ENCODE measurements at regions not wholly inside any gene's neighbourhood (a gene's known extent, or its start where the extent isn't known, plus 50 kb on each side); places are given as distances from the start of the nearest gene placed in this dataset.

DNA sequence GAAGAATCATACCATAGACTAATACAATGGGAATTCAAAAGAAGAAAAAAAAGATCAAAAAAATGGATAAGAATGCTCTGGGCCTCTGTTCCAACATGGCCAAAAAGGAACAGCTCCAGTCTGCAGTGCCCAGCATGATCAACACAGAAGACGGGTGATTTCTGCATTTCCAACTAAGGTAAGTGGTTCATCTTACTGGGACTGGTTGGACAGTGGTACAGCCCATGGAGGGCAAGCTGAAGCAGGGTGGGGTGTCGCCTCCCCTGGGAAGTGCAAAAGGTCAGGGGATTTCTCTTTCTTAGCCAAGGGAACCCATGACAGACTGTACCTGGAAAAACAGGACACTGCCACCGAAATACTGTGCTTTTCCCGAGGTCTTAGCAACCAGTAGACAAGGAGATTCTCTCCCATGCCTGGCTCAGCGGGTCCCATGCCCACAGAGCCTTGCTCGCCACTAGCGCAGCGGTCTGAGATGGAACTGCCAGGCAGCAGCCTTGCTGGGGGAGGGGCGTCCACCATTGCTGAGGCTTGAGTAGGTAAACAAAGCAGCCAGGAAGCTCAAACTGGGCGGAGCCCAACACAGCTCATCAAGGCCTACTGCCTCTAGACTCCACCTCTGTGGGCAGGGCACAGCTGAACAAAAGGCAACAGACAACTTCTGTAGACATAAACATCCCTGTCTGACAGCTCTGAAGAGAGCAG lies 428.4 kb downstream of the MN1 start:
- intact Hi-C loops (cut with DNase I, micrococcal nuclease) = no loop called here
- H3K9me3 ChIP-seq = no peaks in the 10 kb centered on the region
- peak; percentile 87 to 96 (median 88) for DNase-seq
- no peaks in the 10 kb centered on the region for H3K36me3 ChIP-seq (ENCODE audit: low read depth)
- no peaks in the 10 kb centered on the region for H3K4me1 ChIP-seq (ENCODE audit: low read depth)
- H3K4me3 ChIP-seq = no peak overlapping the region
- peak; percentile 82 for ATAC-seq
- peak; percentile 18 for TF ChIP-seq CTCF (IDR thresholded peaks at IDR 0.05)

DNA sequence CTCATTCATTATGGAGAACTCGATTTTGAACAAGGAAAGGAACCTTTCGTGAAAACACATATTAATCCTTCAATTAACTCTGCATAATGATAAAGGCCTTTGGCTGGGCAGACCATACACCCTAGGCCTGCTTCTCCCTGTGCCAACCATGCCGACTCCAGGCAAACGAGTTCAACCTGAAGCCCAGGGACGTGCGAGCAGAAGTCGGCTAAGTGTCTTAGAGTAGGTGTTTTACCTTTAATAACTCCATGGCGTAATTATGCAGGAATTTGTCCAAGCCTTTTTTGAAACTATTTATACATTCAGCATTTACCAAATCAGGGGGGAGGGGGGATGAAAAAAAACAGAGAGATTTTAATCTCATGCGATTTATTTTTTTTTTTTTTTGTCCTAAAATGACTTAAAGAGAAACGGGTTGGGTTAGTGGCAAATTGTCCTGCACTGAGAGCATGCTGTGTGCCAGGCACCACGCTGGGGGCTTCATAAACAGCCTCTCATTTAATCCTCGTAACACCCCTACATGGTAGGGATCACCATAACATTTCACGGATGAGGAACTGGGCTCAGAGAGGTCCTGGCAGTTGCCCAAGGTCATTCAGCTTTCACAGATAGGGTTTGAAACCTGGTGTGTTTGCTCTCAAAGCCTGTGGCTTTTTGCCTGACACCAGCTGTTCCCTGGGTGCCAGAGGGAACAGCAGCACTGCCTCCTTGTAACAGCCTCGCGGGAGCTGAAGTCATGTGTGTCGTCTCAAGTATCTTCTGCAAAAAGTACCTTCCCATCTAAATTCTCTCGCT lies 423.9 kb downstream of the MN1 start:
- no peaks in the 10 kb centered on the region for H3K9me3 ChIP-seq
- DNase-seq (peak in 1 of 3 donors; percentile 31), ATAC-seq (peak; percentile 62)
- no peaks in the 10 kb centered on the region for H3K36me3 ChIP-seq (ENCODE audit: low read depth)
- intact Hi-C loops (cut with DNase I, micrococcal nuclease) = no loop called here
- no peak for TF ChIP-seq CTCF (IDR thresholded peaks at IDR 0.05)
- H3K4me1 ChIP-seq (ENCODE audit: low read depth) = no peaks in the 10 kb centered on the region
- H3K4me3 ChIP-seq = no peak overlapping the region

GRCh38 chr22:27378311-27378800 lies 423.2 kb downstream of the MN1 start:
- no peaks in the 10 kb centered on the region for H3K9me3 ChIP-seq
- intact Hi-C loops (cut with DNase I, micrococcal nuclease) = no loop called here
- ATAC-seq = no peak
- no peak overlapping the region for H3K4me3 ChIP-seq
- TF ChIP-seq CTCF (IDR thresholded peaks at IDR 0.05) = no peak
- H3K4me1 ChIP-seq (ENCODE audit: low read depth) = no peaks in the 10 kb centered on the region
- H3K36me3 ChIP-seq (ENCODE audit: low read depth) = no peaks in the 10 kb centered on the region
- no peak for DNase-seq

GRCh38 chr22:27378995-27379394 lies 422.6 kb downstream of the MN1 start:
- H3K4me3 ChIP-seq = no peak overlapping the region
- intact Hi-C loops (cut with DNase I, micrococcal nuclease) = no loop called here
- no peaks in the 10 kb centered on the region for H3K9me3 ChIP-seq
- H3K36me3 ChIP-seq (ENCODE audit: low read depth) = no peaks in the 10 kb centered on the region
- ATAC-seq (no peak), DNase-seq (no peak)
- no peaks in the 10 kb centered on the region for H3K4me1 ChIP-seq (ENCODE audit: low read depth)
- no peak for TF ChIP-seq CTCF (IDR thresholded peaks at IDR 0.05)

GRCh38 chr22:27380855-27381254 lies 420.7 kb downstream of the MN1 start:
- no peak for DNase-seq
- H3K4me1 ChIP-seq (ENCODE audit: low read depth) = no peaks in the 10 kb centered on the region
- TF ChIP-seq CTCF (IDR thresholded peaks at IDR 0.05) = no peak
- no peaks in the 10 kb centered on the region for H3K9me3 ChIP-seq
- ATAC-seq = no peak
- intact Hi-C loops (cut with DNase I, micrococcal nuclease) = no loop called here
- H3K36me3 ChIP-seq (ENCODE audit: low read depth) = no peaks in the 10 kb centered on the region
- H3K4me3 ChIP-seq = no peak overlapping the region
